GM12878 (cell line): ENCODE measurements at regions not wholly inside any gene's neighbourhood (a gene's known extent, or its start where the extent isn't known, plus 50 kb on each side); places are given as distances from the start of the nearest gene placed in this dataset.

Experiments used
- ATAC-seq: fragments of 200-7000 bp; cut with Tn5 transposase; 3 replicates; pipeline ENCODE4 v1.9.1; 2020; ENCODE audit warnings: mild to moderate bottlenecking, moderate library complexity
- BruUV-seq: library from RNA; stranded (reverse); fragments of 400-500 nt; replicated peaks from 2 replicates; lab custom pipeline; 2021; lab: Mats Ljungman, UMichigan
- CTCF ChIA-PET: fragments of 300-600 bp; sonication (Branson Sonifier 250); formaldehyde crosslinking; extraction: SDS; loops from one replicate; lab custom pipeline; 2021; ENCODE audit warnings: inconsistent platforms; lab: Yijun Ruan, JAX
- POLR2A ChIA-PET: fragments of 350-600 bp; formaldehyde crosslinking; extraction: SDS; loops from one replicate; lab custom pipeline; 2021; ENCODE audit warnings: inconsistent platforms; lab: Charles Lee
- RAD21 ChIA-PET: fragments of 300-600 bp; sonication (Branson Sonifier 250); formaldehyde crosslinking; loops from one replicate; lab custom pipeline; 2023; ENCODE audit warnings: antibody characterized with exemption; ENCODE audit not compliant: unreplicated experiment; lab: Charles Lee
- SMC1A ChIA-PET: fragments of 300-600 bp; sonication (Branson Sonifier 250); formaldehyde crosslinking; loops from one replicate; lab custom pipeline; 2023; ENCODE audit not compliant: unreplicated experiment, uncharacterized antibody; lab: Charles Lee
- DNase-seq: peaks from one replicate; pipeline ENCODE4 v3.0.0-alpha.2; 2011; ENCODE audit warnings: low read depth, low spot score
- FAIRE-seq: peaks from 3 replicates; lab custom pipeline; 2011; peaks lifted over from hg19 to GRCh38; lab: Jason Lieb, UNC
- H2AFZ ChIP-seq: 2 replicates; pipeline ENCODE4 v1.6.0; 2011; ENCODE audit warnings: low read depth, low read length, control low read depth; ENCODE audit not compliant: control insufficient read depth
- H3K27ac ChIP-seq: 2 replicates; pipeline ENCODE4 v1.5.1; 2011; ENCODE audit warnings: control low read depth; ENCODE audit not compliant: control insufficient read depth, insufficient read depth
- H3K27me3 ChIP-seq, 2 experiments: replicated peaks in 1 of 2; 2 replicates each; pipeline versions ENCODE4 v1.6.0 to v1.6.1; 2011; ENCODE audit warnings: low read length in 1 of 2; ENCODE audit not compliant: control insufficient read depth in 2 of 2, insufficient read depth in 2 of 2
- H3K36me3 ChIP-seq, 2 experiments: 2 replicates each; pipeline ENCODE4 v1.5.1; 2011; ENCODE audit warnings: low read length in 1 of 2; ENCODE audit not compliant: control insufficient read depth in 2 of 2, insufficient read depth in 2 of 2
- H3K4me1 ChIP-seq: 2 replicates; pipeline ENCODE4 v1.6.1; 2011; ENCODE audit warnings: mild to moderate bottlenecking, low read length, moderate library complexity, mixed read lengths; ENCODE audit not compliant: control insufficient read depth, insufficient read depth
- H3K4me2 ChIP-seq: 2 replicates; pipeline ENCODE4 v1.6.0; 2011; ENCODE audit warnings: control low read depth; ENCODE audit not compliant: control insufficient read depth, insufficient read depth
- H3K4me3 ChIP-seq: fragments of 200-600 bp; sonication (generic); 2 replicates; pipeline ENCODE4 v1.5.1; 2016
- H3K79me2 ChIP-seq: 2 replicates; pipeline ENCODE4 v1.6.0; 2011; ENCODE audit warnings: low read length; ENCODE audit not compliant: control insufficient read depth, insufficient read depth
- H3K9ac ChIP-seq: 2 replicates; pipeline ENCODE4 v1.8.0; 2011; ENCODE audit warnings: low read length, control low read depth, mixed read lengths; ENCODE audit not compliant: control insufficient read depth, insufficient read depth
- H3K9me3 ChIP-seq: replicated peaks from 3 replicates; pipeline ENCODE4 v1.5.1; 2011; ENCODE audit warnings: mild to moderate bottlenecking, low read length; ENCODE audit not compliant: control insufficient read depth, insufficient read depth
- H4K20me1 ChIP-seq: 2 replicates; pipeline ENCODE4 v1.6.0; 2011; ENCODE audit not compliant: control insufficient read depth, insufficient read depth
- ASH2L ChIP-seq: fragments of 300-600, 200-600 bp; sonication (generic); IDR thresholded peaks from 2 replicates; pipeline ENCODE4 v1.6.1; 2017; ENCODE audit warnings: low read depth, mild to moderate bottlenecking, borderline replicate concordance
- CBX5 ChIP-seq: sonication (generic); IDR thresholded peaks from 2 replicates; pipeline ENCODE4 v1.6.1; 2016; ENCODE audit warnings: low read depth, moderate library complexity, mild to moderate bottlenecking, inconsistent platforms
- E4F1 ChIP-seq: fragments of 450-650 bp; IDR thresholded peaks from 2 replicates; pipeline ENCODE4 v1.6.1; 2018; ENCODE audit warnings: borderline replicate concordance, mild to moderate bottlenecking; ENCODE audit not compliant: partially characterized antibody
- ETV6 ChIP-seq, 2 experiments: fragments of 450-650 bp in 1 of 2; IDR thresholded peaks in 1 of 2; conservative IDR thresholded peaks in 1 of 2; 2 replicates each; pipeline ENCODE4 v1.6.1; 2014; ENCODE audit warnings: antibody characterized with exemption in 1 of 2, borderline replicate concordance in 1 of 2, low read depth in 1 of 2, mild to moderate bottlenecking in 1 of 2, moderate library complexity in 1 of 2
- GABPA ChIP-seq: IDR thresholded peaks from 2 replicates; pipeline ENCODE4 v1.6.1; 2014; ENCODE audit warnings: antibody characterized with exemption, low read depth, mild to moderate bottlenecking, inconsistent platforms
- HDGF ChIP-seq: fragments of 450-650 bp; IDR thresholded peaks from 2 replicates; pipeline ENCODE4 v1.6.1; 2016; ENCODE audit warnings: antibody characterized with exemption
- MTA2 ChIP-seq: fragments of 450-650 bp; IDR thresholded peaks from 2 replicates; pipeline ENCODE4 v1.6.1; 2016; ENCODE audit warnings: low read depth, mild to moderate bottlenecking, moderate library complexity
- SKIL ChIP-seq: fragments of 450-650 bp; IDR thresholded peaks from 2 replicates; pipeline ENCODE4 v1.6.1; 2017; ENCODE audit warnings: mild to moderate bottlenecking, low read depth, inconsistent platforms; ENCODE audit not compliant: poor library complexity, severe bottlenecking
- SPI1 ChIP-seq: IDR thresholded peaks from 2 replicates; pipeline ENCODE4 v1.6.1; 2011; ENCODE audit warnings: low read depth, mild to moderate bottlenecking, low read length, moderate library complexity, borderline replicate concordance; ENCODE audit not compliant: insufficient read depth
- ZBTB11 ChIP-seq: fragments of 450-650 bp; formaldehyde crosslinking; IDR thresholded peaks from 2 replicates; pipeline ENCODE4 v1.5.0; 2022; ENCODE audit warnings: mild to moderate bottlenecking, missing genetic modification characterization
- ZNF207 ChIP-seq: fragments of 450-650 bp; IDR thresholded peaks from 2 replicates; pipeline ENCODE4 v1.6.1; 2014; ENCODE audit warnings: antibody characterized with exemption, mild to moderate bottlenecking, borderline replicate concordance
- WGBS: methylation state at CpG from one replicate; pipeline ENCODE4 v1.1.6; 2016; ENCODE audit warnings: low lambda C conversion rate; ENCODE audit not compliant: insufficient replicate concordance, insufficient coverage; ENCODE audit errors: missing lambda C conversion rate; 5-methylcytosine and 5-hydroxymethylcytosine counted together
- in situ Hi-C: fragments of 300-500 bp; cut with MboI; formaldehyde crosslinking; loops from 9 replicates; pipeline ENCODE4 v1.14.3; 2018; ENCODE audit warnings: mixed read lengths
- intact Hi-C: fragments of 100-400 bp; cut with micrococcal nuclease; formaldehyde crosslinking; loops from one replicate; pipeline ENCODE4 v1.14.2; 2022; ENCODE audit not compliant: unreplicated experiment

GRCh38 chr22:42323971-42324370 lies 53.5 kb upstream of the TCF20 start:
- WGBS, result 75% methylated on average over 2 of the region's 2 CpGs
- no TSS peak for BruUV-seq
- ChIA-PET SMC1A (interaction anchor here (1.0 kb wide), 1 partner anchor 97 kb away, joined by 3 read pairs; no protein-coding TSS in a partner anchor), CTCF (no interaction called here), RAD21 (no interaction called here), POLR2A (no interaction called here)
- FAIRE-seq (peak; percentile 72), ATAC-seq (no peak), DNase-seq (no peak)
- Histone ChIP-seq H3K9ac (no peak overlapping the region), H3K9me3 (no peaks in the 10 kb centered on the region; the same call in 2 of the 3 replicates), H3K36me3 (no peaks in the 10 kb centered on the region), H4K20me1 (no peaks in the 10 kb centered on the region), H3K4me3 (no peak overlapping the region), H3K79me2 (no peaks in the 10 kb centered on the region), H2AFZ (no peak overlapping the region), H3K27ac (no peak overlapping the region), H3K27me3 (no peaks in the 10 kb centered on the region), H3K4me1 (peaks cover 5% of the 10 kb centered on the region), H3K4me2 (no peak overlapping the region)
- no peak for TF ChIP-seq MTA2
- TF ChIP-seq ASH2L, result no peak
- no peak for TF ChIP-seq E4F1
- TF ChIP-seq SPI1, result no peak
- TF ChIP-seq HDGF, result no peak
- no peak for TF ChIP-seq CBX5
- TF ChIP-seq GABPA, result no peak
- TF ChIP-seq ETV6 (conservative IDR thresholded peaks at IDR 0.05 in 1 of 2, IDR thresholded peaks at IDR 0.05 in 1 of 2; ENCODE audit: borderline replicate concordance in 1 of 2, low read depth in 1 of 2), result no peak
- no peak for TF ChIP-seq SKIL
- TF ChIP-seq ZNF207, result no peak
- TF ChIP-seq ZBTB11 (CRISPR knock-in tag), result no peak
- intact Hi-C loops, result loop anchor here (5.0 kb wide), 1 partner anchor 43 kb away; no protein-coding TSS in a partner anchor
- in situ Hi-C loops, result no loop called here
